ENCODE measurements at regions not wholly inside any gene's neighbourhood (a gene's known extent, or its start where the extent isn't known, plus 50 kb on each side); places are given as distances from the start of the nearest gene placed in this dataset.

GRCh38 chr6:122161136-122161535 lies 238.3 kb upstream of the HSF2 start:
- DNase-seq (ENCODE audit: low spot score), result no peak
- no peak for TF ChIP-seq CTCF (IDR thresholded peaks at IDR 0.05; ENCODE audit: unreplicated experiment)
- H3K27me3 Mint-ChIP-seq (ENCODE audit: unreplicated experiment), result no peaks in the 10 kb centered on the region
- H3K36me3 Mint-ChIP-seq (ENCODE audit: low read depth, unreplicated experiment), result no peaks in the 10 kb centered on the region
- no peaks in the 10 kb centered on the region for H3K4me1 Mint-ChIP-seq (ENCODE audit: unreplicated experiment)
- peaks cover 5% of the 10 kb centered on the region for H3K9me3 Mint-ChIP-seq (ENCODE audit: unreplicated experiment)
- H3K27ac Mint-ChIP-seq (ENCODE audit: unreplicated experiment), result no peak overlapping the region
- H3K4me3 Mint-ChIP-seq (ENCODE audit: unreplicated experiment), result no peak overlapping the region

GRCh38 chr6:122165014-122165413 lies 234.4 kb upstream of the HSF2 start:
- H3K27ac Mint-ChIP-seq (ENCODE audit: unreplicated experiment), result no peak overlapping the region

GRCh38 chr6:122170274-122170673 lies 229.2 kb upstream of the HSF2 start:
- H3K4me3 Mint-ChIP-seq (ENCODE audit: unreplicated experiment), result no peak overlapping the region
- peaks cover 5% of the 10 kb centered on the region for H3K9me3 Mint-ChIP-seq (ENCODE audit: unreplicated experiment)
- H3K36me3 Mint-ChIP-seq (ENCODE audit: low read depth, unreplicated experiment), result no peaks in the 10 kb centered on the region
- DNase-seq (ENCODE audit: low spot score), result no peak
- no peaks in the 10 kb centered on the region for H3K27me3 Mint-ChIP-seq (ENCODE audit: unreplicated experiment)
- no peak for TF ChIP-seq CTCF (IDR thresholded peaks at IDR 0.05; ENCODE audit: unreplicated experiment)
- no peak overlapping the region for H3K27ac Mint-ChIP-seq (ENCODE audit: unreplicated experiment)
- H3K4me1 Mint-ChIP-seq (ENCODE audit: unreplicated experiment), result no peaks in the 10 kb centered on the region

More at GRCh38 chr6:122165014-122165413, 234.4 kb upstream of the HSF2 start:
- Mint-ChIP-seq H3K9me3 (ENCODE audit: unreplicated experiment) (peaks cover 5% of the 10 kb centered on the region), H3K4me3 (ENCODE audit: unreplicated experiment) (no peak overlapping the region), H3K36me3 (ENCODE audit: low read depth, unreplicated experiment) (no peaks in the 10 kb centered on the region), H3K27me3 (ENCODE audit: unreplicated experiment) (no peaks in the 10 kb centered on the region), H3K4me1 (ENCODE audit: unreplicated experiment) (no peaks in the 10 kb centered on the region)
- no peak for TF ChIP-seq CTCF (IDR thresholded peaks at IDR 0.05; ENCODE audit: unreplicated experiment)
- no peak for DNase-seq (ENCODE audit: low spot score)

GRCh38 chr6:122178988-122179387 lies 220.5 kb upstream of the HSF2 start:
- Mint-ChIP-seq H3K27me3 (ENCODE audit: unreplicated experiment) (no peaks in the 10 kb centered on the region), H3K36me3 (ENCODE audit: low read depth, unreplicated experiment) (no peaks in the 10 kb centered on the region), H3K27ac (ENCODE audit: unreplicated experiment) (no peak overlapping the region), H3K4me1 (ENCODE audit: unreplicated experiment) (no peaks in the 10 kb centered on the region), H3K9me3 (ENCODE audit: unreplicated experiment) (no peaks in the 10 kb centered on the region), H3K4me3 (ENCODE audit: unreplicated experiment) (no peak overlapping the region)
- DNase-seq (ENCODE audit: low spot score), result no peak
- TF ChIP-seq CTCF (IDR thresholded peaks at IDR 0.05; ENCODE audit: unreplicated experiment), result no peak

- no peaks in the 10 kb centered on the region for H3K4me1 Mint-ChIP-seq (ENCODE audit: unreplicated experiment)
- H3K4me3 Mint-ChIP-seq (ENCODE audit: unreplicated experiment), result no peak overlapping the region
- no peak overlapping the region for H3K27ac Mint-ChIP-seq (ENCODE audit: unreplicated experiment)
- H3K9me3 Mint-ChIP-seq (ENCODE audit: unreplicated experiment), result no peaks in the 10 kb centered on the region
- DNase-seq (ENCODE audit: low spot score), result no peak
- H3K27me3 Mint-ChIP-seq (ENCODE audit: unreplicated experiment), result no peaks in the 10 kb centered on the region
- H3K36me3 Mint-ChIP-seq (ENCODE audit: low read depth, unreplicated experiment), result no peaks in the 10 kb centered on the region
- no peak for TF ChIP-seq CTCF (IDR thresholded peaks at IDR 0.05; ENCODE audit: unreplicated experiment)
Observed at GRCh38 chr6:122180132-122180531, 219.3 kb upstream of the HSF2 start.
